Duodenal mucosa (tissue), 2 donors: ENCODE measurements at regions not wholly inside any gene's neighbourhood (a gene's known extent, or its start where the extent isn't known, plus 50 kb on each side); places are given as distances from the start of the nearest gene placed in this dataset.

Source experiments
- H3K27ac ChIP-seq: one replicate; pipeline ENCODE4 v1.7.0; 2013; ENCODE audit warnings: low read depth, low read length
- H3K27me3 ChIP-seq, 2 donors: one replicate each; pipeline ENCODE4 v1.7.0; 2013; ENCODE audit warnings: low read length in 2 of 2, control low read depth in 1 of 2; ENCODE audit not compliant: insufficient read depth in 2 of 2, control insufficient read depth in 1 of 2
- H3K36me3 ChIP-seq, 2 donors: one replicate each; pipeline ENCODE4 v1.7.0; 2013; ENCODE audit warnings: low read length in 2 of 2, control low read depth in 1 of 2; ENCODE audit not compliant: insufficient read depth in 2 of 2, control insufficient read depth in 1 of 2
- H3K4me1 ChIP-seq, 2 donors: one replicate each; pipeline ENCODE4 v1.7.0; 2013; ENCODE audit warnings: low read length in 2 of 2, control low read depth in 1 of 2; ENCODE audit not compliant: insufficient read depth in 2 of 2, control insufficient read depth in 1 of 2
- H3K4me3 ChIP-seq, 2 donors: one replicate each; pipeline ENCODE4 v1.7.0; 2013; ENCODE audit warnings: low read length in 2 of 2, low read depth in 1 of 2
- H3K9ac ChIP-seq, 2 donors: one replicate each; pipeline ENCODE4 v1.7.0; 2013; ENCODE audit warnings: low read length in 2 of 2, low read depth in 1 of 2
- H3K9me3 ChIP-seq, 2 donors: one replicate each; pipeline ENCODE4 v1.7.0; 2013; ENCODE audit warnings: low read length in 2 of 2, control low read depth in 1 of 2; ENCODE audit not compliant: control insufficient read depth in 1 of 2

DNA sequence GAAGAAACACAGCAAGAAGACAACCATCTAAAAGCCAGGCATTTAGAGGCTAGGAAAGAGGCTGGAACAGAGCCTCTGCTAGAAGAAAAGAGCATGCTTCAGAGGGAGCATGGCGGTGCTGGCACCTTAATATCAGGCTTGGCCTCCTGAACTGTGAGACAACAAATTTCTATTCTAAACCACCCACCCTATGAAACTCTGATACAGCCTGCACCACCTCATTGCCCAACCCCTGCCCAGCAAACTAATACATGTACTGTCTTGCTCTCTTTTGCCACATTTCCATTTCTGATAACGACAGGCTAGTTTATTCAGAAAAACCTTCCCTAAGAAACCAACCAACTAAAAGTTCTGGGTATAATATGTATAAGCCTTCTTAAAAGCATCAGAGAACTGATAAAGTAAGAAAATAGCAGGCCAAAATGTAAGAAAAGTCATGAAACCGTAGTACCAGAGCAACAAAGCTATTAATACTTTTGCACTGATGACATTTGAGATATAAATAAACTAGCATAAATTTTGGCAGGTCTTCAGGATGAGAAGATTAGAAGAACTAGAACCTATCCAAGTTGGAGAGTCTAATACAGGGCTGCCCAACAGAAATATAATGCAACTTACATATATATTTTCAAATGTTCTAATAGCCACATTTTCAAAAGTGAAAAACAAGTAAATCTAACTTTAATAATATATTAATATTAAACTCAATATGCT lies 184.7 kb upstream of the HSF2 start:
- H3K9me3 ChIP-seq = no peaks in the 10 kb centered on the region
- no peak overlapping the region for H3K27ac ChIP-seq
- H3K4me1 ChIP-seq = no peaks in the 10 kb centered on the region
- H3K36me3 ChIP-seq = no peaks in the 10 kb centered on the region
- H3K27me3 ChIP-seq = no peaks in the 10 kb centered on the region
- no peak overlapping the region for H3K4me3 ChIP-seq
- H3K9ac ChIP-seq = no peak overlapping the region

DNA sequence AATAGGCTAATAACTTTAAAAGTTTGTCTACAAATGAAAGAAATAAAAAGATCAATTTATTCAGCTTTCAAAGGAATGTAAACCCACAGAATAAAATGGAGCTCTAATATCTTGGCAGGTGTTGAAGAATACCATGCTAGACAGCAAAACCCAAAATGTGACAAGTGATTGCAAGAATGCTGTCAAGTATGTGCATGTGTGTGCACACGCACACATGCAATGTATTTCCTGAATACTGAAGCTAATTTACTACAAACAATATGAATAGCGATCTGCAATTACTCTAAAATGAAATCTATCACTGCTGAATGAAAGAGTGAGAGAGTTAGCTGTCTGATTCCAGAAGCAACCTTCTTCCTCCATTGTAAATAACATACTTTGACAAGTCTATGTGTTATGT lies 179.2 kb upstream of the HSF2 start:
- no peaks in the 10 kb centered on the region for H3K27me3 ChIP-seq
- H3K4me3 ChIP-seq = no peak overlapping the region
- H3K9me3 ChIP-seq = no peaks in the 10 kb centered on the region
- no peaks in the 10 kb centered on the region for H3K36me3 ChIP-seq
- H3K9ac ChIP-seq = no peak overlapping the region
- no peak overlapping the region for H3K27ac ChIP-seq
- H3K4me1 ChIP-seq = no peaks in the 10 kb centered on the region

DNA sequence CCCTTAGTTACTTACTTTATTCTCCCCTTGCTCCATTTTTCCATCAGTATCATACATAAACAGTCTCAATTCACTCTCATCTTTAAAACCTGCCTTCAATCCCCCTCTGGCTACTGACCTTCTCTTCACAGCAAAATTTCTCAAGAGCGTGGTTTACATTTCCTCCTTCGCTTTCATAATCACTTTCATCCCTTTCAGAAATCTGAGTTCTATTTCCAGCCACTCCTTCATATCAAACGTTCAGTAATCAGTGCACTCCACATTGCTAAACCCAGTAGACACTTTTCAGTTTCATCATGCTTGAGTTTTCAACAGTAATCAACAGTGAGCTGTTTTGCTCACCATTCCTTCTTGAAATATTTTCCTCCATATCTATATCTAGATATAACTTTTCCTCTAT lies 176.7 kb upstream of the HSF2 start:
- Histone ChIP-seq H3K36me3 (no peaks in the 10 kb centered on the region), H3K27me3 (no peaks in the 10 kb centered on the region), H3K9me3 (no peaks in the 10 kb centered on the region), H3K4me1 (no peaks in the 10 kb centered on the region), H3K27ac (no peak overlapping the region), H3K9ac (no peak overlapping the region), H3K4me3 (no peak overlapping the region)

DNA sequence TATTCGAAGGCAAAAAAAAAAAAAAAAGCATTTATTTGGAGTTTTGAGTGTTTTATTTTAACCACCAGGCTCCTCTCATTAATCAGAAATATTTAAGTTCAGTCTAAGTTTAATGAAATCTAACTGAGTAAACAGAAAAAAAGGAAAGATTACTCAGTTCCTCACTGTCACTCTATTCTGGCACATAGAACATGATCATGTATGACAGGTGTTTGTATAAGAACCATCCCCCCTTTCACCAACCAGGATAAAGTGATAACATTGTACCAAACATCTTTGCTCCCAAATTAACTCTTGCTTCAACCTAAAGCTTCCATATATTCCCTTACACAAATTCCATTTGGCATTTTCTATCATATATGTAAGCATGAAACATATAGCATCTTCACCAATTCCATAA lies 176.2 kb upstream of the HSF2 start:
- H3K4me3 ChIP-seq = no peak overlapping the region
- H3K9me3 ChIP-seq = no peaks in the 10 kb centered on the region
- H3K4me1 ChIP-seq = no peaks in the 10 kb centered on the region
- no peak overlapping the region for H3K27ac ChIP-seq
- no peaks in the 10 kb centered on the region for H3K27me3 ChIP-seq
- H3K36me3 ChIP-seq = no peaks in the 10 kb centered on the region
- no peak overlapping the region for H3K9ac ChIP-seq

DNA sequence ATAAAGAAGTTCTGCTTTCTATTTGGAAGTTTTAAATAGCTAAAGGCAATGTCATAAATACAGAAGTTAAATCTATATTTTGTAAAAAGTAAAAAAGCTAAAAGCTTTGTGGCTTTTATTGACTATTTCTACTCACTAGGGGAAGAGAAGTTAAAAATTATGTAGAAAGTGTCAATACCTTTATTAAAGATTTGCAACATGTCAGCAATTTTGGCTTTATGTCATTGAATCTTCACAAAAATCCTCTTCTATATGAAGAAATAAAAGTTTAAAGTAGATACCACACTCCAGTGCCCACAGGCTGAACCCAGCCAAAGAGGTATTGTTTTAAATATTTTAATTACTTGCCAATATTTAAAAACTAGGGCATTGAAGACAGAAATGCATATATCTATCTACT lies 160.6 kb upstream of the HSF2 start:
- H3K9ac ChIP-seq = no peak overlapping the region
- no peaks in the 10 kb centered on the region for H3K27me3 ChIP-seq
- no peak overlapping the region for H3K4me3 ChIP-seq
- no peaks in the 10 kb centered on the region for H3K4me1 ChIP-seq
- no peak overlapping the region for H3K27ac ChIP-seq
- peaks cover 0 to 3% of the 10 kb centered on the region in 2 donors for H3K9me3 ChIP-seq
- no peaks in the 10 kb centered on the region for H3K36me3 ChIP-seq

DNA sequence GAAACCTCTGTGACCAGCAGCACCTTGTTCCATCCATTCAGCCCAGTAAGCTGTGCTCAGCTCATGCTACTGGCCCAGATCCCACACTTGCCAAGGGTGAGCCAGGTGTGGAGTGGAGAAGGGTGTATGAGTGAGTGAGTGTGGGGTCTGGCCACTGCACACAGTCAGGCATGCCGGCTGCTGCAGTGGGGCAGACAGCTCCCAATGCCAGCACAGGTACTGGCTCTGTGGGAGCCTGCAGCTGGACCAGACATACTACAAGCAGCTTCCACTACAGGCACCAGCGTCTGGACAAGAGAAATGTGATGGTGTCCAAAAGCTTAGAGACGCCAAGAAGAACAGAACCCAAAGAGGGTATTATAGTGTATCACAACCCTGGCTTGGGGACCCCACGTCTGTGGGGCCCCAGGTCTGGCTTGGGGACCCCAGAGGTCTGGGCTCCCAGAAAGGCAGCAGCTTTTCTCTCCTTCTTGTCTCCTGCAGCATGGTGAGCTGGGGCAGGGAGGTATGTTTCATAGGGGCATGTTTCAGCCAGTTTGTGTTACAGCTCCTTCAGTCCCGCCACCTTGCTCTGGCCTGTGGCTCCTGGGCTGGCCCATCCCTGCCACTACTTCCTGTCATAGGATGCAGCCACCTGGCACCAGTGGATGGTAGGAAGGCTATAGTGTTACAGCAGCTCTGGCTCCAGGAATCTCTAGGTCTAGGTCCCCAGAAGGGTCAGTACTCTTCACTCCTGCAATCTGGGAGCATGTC lies 152.4 kb upstream of the HSF2 start:
- Histone ChIP-seq H3K27ac (no peak overlapping the region), H3K9ac (no peak overlapping the region), H3K4me1 (no peaks in the 10 kb centered on the region), H3K9me3 (peaks cover 0 to 3% of the 10 kb centered on the region in 2 donors), H3K27me3 (no peaks in the 10 kb centered on the region), H3K4me3 (no peak overlapping the region), H3K36me3 (no peaks in the 10 kb centered on the region)

DNA sequence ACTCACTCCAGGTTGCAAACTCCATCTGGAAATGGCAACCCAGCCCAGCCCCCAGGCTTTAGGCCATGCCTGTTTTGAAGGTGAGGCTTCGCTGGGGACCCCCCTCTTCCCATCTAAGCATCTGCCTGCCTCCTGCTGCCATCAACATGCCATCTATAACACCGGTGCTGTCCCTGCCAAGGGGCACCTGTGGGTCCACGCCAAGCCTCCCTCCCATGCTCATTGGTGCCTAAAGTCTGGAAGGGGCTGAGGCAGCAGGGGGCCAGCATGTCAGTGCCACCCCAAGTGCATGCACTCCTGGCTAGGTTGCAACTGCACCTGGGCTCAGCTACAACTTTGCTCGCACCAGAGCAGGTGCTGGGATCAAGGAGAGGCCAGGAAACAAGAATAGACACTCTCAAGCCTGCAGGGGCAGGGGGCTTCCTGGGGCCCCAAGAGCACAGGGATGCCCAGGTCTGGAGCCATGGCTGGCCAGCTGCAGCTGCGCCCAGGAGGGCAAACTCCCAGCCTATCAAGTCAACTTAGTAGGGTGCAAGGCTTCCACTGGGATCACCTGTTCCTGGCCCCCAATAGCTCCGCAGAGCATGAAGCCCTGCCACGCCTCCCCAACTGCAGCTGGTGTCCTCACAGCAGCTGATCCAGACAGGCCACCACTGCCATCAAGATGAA lies 151.3 kb upstream of the HSF2 start:
- Histone ChIP-seq H3K4me3 (no peak overlapping the region), H3K27me3 (no peaks in the 10 kb centered on the region), H3K9me3 (no peaks in the 10 kb centered on the region)

DNA sequence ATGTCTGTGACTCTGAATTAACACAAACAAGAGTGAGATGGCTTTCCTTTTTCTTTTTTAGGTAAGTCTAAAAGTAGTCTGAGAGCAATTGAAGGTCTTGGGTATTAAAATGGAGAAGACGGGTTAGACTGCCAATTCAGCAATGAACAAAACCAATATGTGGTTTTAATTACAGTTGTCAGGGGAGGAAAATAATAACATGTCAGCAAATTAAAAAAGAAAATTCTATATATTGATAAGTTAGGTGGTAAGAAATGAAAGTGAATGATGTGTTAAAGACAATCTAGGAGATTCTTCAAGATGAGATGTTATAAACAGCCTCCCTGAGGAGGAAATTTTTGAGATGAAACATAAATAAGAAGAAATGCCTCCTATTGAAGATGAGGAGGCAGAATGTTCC lies 150.6 kb upstream of the HSF2 start:
- Histone ChIP-seq H3K27ac (no peak overlapping the region), H3K9ac (no peak overlapping the region), H3K27me3 (no peaks in the 10 kb centered on the region)

More for the DNA sequence above, 151.3 kb upstream of the HSF2 start:
- Histone ChIP-seq H3K4me1 (no peaks in the 10 kb centered on the region), H3K36me3 (no peaks in the 10 kb centered on the region), H3K27ac (no peak overlapping the region), H3K9ac (no peak overlapping the region)

DNA sequence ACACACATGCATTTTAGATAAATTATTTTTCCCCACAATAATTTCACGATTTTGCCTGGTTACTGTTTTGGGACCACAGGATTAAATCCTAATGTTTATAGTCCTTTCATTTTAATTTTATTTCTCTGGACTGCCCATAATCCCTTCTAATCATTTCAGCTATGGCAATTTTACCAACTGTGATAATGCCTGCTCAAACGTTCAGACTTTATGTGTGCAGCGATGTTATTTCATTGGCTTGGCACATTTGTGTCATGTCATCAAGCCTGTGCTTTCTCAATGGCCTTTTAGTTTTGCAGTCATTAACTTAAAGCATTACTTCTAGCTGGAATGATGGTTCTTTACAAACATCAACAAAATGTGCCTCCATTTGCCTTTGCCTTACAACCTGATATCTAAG lies 140.6 kb upstream of the HSF2 start:
- Histone ChIP-seq H3K36me3 (no peaks in the 10 kb centered on the region), H3K9ac (no peak overlapping the region), H3K4me1 (no peaks in the 10 kb centered on the region), H3K27me3 (no peaks in the 10 kb centered on the region), H3K9me3 (no peaks in the 10 kb centered on the region), H3K27ac (no peak overlapping the region), H3K4me3 (no peak overlapping the region)

More for the DNA sequence above, 150.6 kb upstream of the HSF2 start:
- Histone ChIP-seq H3K4me1 (no peaks in the 10 kb centered on the region), H3K36me3 (no peaks in the 10 kb centered on the region), H3K4me3 (no peak overlapping the region), H3K9me3 (no peaks in the 10 kb centered on the region)

DNA sequence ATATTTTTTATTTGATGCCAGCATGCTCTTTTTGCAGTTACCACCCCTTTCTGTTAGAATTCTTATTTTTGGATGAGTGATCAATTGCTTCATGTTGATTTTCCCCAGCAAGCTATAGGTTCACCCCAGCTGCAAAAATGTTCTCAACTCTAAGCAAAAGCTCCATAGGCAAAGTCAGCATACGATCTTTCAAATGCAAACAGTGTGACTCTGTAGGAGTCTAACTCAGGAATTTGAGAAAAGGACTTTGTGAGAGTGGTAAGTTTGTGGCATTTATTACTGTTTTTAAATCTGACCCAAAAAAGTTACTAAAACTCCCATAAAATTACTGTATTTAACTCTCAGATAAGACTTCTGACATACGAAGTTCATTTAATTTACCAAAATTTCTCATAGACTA lies 134.9 kb upstream of the HSF2 start:
- H3K9me3 ChIP-seq = peaks cover 0 to 2% of the 10 kb centered on the region in 2 donors
- no peaks in the 10 kb centered on the region for H3K36me3 ChIP-seq
- no peak overlapping the region for H3K9ac ChIP-seq
- no peaks in the 10 kb centered on the region for H3K27me3 ChIP-seq
- H3K27ac ChIP-seq = no peak overlapping the region
- H3K4me3 ChIP-seq = no peak overlapping the region
- no peaks in the 10 kb centered on the region for H3K4me1 ChIP-seq
